ENCODE measurements at regions not wholly inside any gene's neighbourhood (a gene's known extent, or its start where the extent isn't known, plus 50 kb on each side); places are given as distances from the start of the nearest gene placed in this dataset.

DNA sequence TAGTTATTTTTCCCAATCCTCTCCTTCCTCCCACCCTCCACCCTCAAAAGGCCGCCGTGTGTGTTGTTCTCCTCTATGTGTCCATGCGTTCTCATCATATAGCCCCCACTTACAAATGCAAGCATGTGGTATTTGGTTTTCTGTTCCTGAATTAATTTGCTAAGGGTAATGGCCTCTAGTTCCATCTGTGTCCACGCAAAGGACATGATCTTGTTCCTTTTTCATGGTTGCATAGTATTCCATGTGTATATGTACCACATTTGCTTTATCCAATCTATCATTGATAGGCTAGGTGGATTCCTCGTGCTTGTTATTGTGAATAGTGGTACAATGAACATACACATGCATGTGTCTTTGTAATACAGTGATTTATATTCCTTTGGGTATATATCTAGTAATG is 1193.7 kb downstream of the RPA4 start:
- TF ChIP-seq, protein P1, sequence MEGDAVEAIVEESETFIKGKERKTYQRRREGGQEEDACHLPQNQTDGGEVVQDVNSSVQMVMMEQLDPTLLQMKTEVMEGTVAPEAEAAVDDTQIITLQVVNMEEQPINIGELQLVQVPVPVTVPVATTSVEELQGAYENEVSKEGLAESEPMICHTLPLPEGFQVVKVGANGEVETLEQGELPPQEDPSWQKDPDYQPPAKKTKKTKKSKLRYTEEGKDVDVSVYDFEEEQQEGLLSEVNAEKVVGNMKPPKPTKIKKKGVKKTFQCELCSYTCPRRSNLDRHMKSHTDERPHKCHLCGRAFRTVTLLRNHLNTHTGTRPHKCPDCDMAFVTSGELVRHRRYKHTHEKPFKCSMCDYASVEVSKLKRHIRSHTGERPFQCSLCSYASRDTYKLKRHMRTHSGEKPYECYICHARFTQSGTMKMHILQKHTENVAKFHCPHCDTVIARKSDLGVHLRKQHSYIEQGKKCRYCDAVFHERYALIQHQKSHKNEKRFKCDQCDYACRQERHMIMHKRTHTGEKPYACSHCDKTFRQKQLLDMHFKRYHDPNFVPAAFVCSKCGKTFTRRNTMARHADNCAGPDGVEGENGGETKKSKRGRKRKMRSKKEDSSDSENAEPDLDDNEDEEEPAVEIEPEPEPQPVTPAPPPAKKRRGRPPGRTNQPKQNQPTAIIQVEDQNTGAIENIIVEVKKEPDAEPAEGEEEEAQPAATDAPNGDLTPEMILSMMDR (conservative IDR thresholded peaks at IDR 0.05 in 1 of 2, IDR thresholded peaks at IDR 0.05 in 1 of 2; ENCODE audit: extremely low read depth in 1 of 2, insufficient read depth in 1 of 2, low read depth in 1 of 2, low read length in 2 of 2) = no peak
- TF ChIP-seq EZH2 (IDR thresholded peaks at IDR 0.05; ENCODE audit: borderline replicate concordance, low read length) = no peak

Measured in mammary epithelial cell (primary cell).